GM12878 (cell line): ENCODE measurements at regions not wholly inside any gene's neighbourhood (a gene's known extent, or its start where the extent isn't known, plus 50 kb on each side); places are given as distances from the start of the nearest gene placed in this dataset.

Source experiments
- ATAC-seq: fragments of 200-7000 bp; cut with Tn5 transposase; 3 replicates; pipeline ENCODE4 v1.9.1; 2020; ENCODE audit warnings: mild to moderate bottlenecking, moderate library complexity
- BruUV-seq: library from RNA; stranded (reverse); fragments of 400-500 nt; replicated peaks from 2 replicates; lab custom pipeline; 2021; lab: Mats Ljungman, UMichigan
- CTCF ChIA-PET: fragments of 300-600 bp; sonication (Branson Sonifier 250); formaldehyde crosslinking; extraction: SDS; loops from one replicate; lab custom pipeline; 2021; ENCODE audit warnings: inconsistent platforms; lab: Yijun Ruan, JAX
- POLR2A ChIA-PET: fragments of 350-600 bp; formaldehyde crosslinking; extraction: SDS; loops from one replicate; lab custom pipeline; 2021; ENCODE audit warnings: inconsistent platforms; lab: Charles Lee
- RAD21 ChIA-PET: fragments of 300-600 bp; sonication (Branson Sonifier 250); formaldehyde crosslinking; loops from one replicate; lab custom pipeline; 2023; ENCODE audit warnings: antibody characterized with exemption; ENCODE audit not compliant: unreplicated experiment; lab: Charles Lee
- SMC1A ChIA-PET: fragments of 300-600 bp; sonication (Branson Sonifier 250); formaldehyde crosslinking; loops from one replicate; lab custom pipeline; 2023; ENCODE audit not compliant: unreplicated experiment, uncharacterized antibody; lab: Charles Lee
- DNase-seq: peaks from one replicate; pipeline ENCODE4 v3.0.0-alpha.2; 2011; ENCODE audit warnings: low read depth, low spot score
- FAIRE-seq: peaks from 3 replicates; lab custom pipeline; 2011; peaks lifted over from hg19 to GRCh38; lab: Jason Lieb, UNC
- H2AFZ ChIP-seq: 2 replicates; pipeline ENCODE4 v1.6.0; 2011; ENCODE audit warnings: low read depth, low read length, control low read depth; ENCODE audit not compliant: control insufficient read depth
- H3K27ac ChIP-seq: 2 replicates; pipeline ENCODE4 v1.5.1; 2011; ENCODE audit warnings: control low read depth; ENCODE audit not compliant: control insufficient read depth, insufficient read depth
- H3K27me3 ChIP-seq, 2 experiments: replicated peaks in 1 of 2; 2 replicates each; pipeline versions ENCODE4 v1.6.0 to v1.6.1; 2011; ENCODE audit warnings: low read length in 1 of 2; ENCODE audit not compliant: control insufficient read depth in 2 of 2, insufficient read depth in 2 of 2
- H3K36me3 ChIP-seq, 2 experiments: 2 replicates each; pipeline ENCODE4 v1.5.1; 2011; ENCODE audit warnings: low read length in 1 of 2; ENCODE audit not compliant: control insufficient read depth in 2 of 2, insufficient read depth in 2 of 2
- H3K4me1 ChIP-seq: 2 replicates; pipeline ENCODE4 v1.6.1; 2011; ENCODE audit warnings: mild to moderate bottlenecking, low read length, moderate library complexity, mixed read lengths; ENCODE audit not compliant: control insufficient read depth, insufficient read depth
- H3K4me2 ChIP-seq: 2 replicates; pipeline ENCODE4 v1.6.0; 2011; ENCODE audit warnings: control low read depth; ENCODE audit not compliant: control insufficient read depth, insufficient read depth
- H3K4me3 ChIP-seq: fragments of 200-600 bp; sonication (generic); 2 replicates; pipeline ENCODE4 v1.5.1; 2016
- H3K79me2 ChIP-seq: 2 replicates; pipeline ENCODE4 v1.6.0; 2011; ENCODE audit warnings: low read length; ENCODE audit not compliant: control insufficient read depth, insufficient read depth
- H3K9ac ChIP-seq: 2 replicates; pipeline ENCODE4 v1.8.0; 2011; ENCODE audit warnings: low read length, control low read depth, mixed read lengths; ENCODE audit not compliant: control insufficient read depth, insufficient read depth
- H3K9me3 ChIP-seq: replicated peaks from 3 replicates; pipeline ENCODE4 v1.5.1; 2011; ENCODE audit warnings: mild to moderate bottlenecking, low read length; ENCODE audit not compliant: control insufficient read depth, insufficient read depth
- H4K20me1 ChIP-seq: 2 replicates; pipeline ENCODE4 v1.6.0; 2011; ENCODE audit not compliant: control insufficient read depth, insufficient read depth
- CBX5 ChIP-seq: sonication (generic); IDR thresholded peaks from 2 replicates; pipeline ENCODE4 v1.6.1; 2016; ENCODE audit warnings: low read depth, moderate library complexity, mild to moderate bottlenecking, inconsistent platforms
- E2F4 ChIP-seq: IDR thresholded peaks from 2 replicates; pipeline ENCODE4 v1.6.1; 2012; ENCODE audit warnings: low read depth, low read length, improper control_type of control experiment
- MLLT1 ChIP-seq: fragments of 450-650 bp; IDR thresholded peaks from 2 replicates; pipeline ENCODE4 v1.6.1; 2016; ENCODE audit warnings: mild to moderate bottlenecking
- MXI1 ChIP-seq: fragments of 150-350 bp; IDR thresholded peaks from 2 replicates; pipeline ENCODE4 v1.6.1; 2011; ENCODE audit warnings: low read depth, mild to moderate bottlenecking, inconsistent platforms, low read length, improper control_type of control experiment
- NFIC ChIP-seq: IDR thresholded peaks from 2 replicates; pipeline ENCODE4 v1.6.1; 2012; ENCODE audit warnings: low read depth, mild to moderate bottlenecking, inconsistent platforms, low read length, moderate library complexity
- TBL1XR1 ChIP-seq: IDR thresholded peaks from 2 replicates; pipeline ENCODE4 v1.6.1; 2012; ENCODE audit warnings: low read depth, low read length, improper control_type of control experiment
- whole genome bisulfite sequencing: methylation state at CpG from one replicate; pipeline ENCODE4 v1.1.6; 2016; ENCODE audit warnings: low lambda C conversion rate; ENCODE audit not compliant: insufficient replicate concordance, insufficient coverage; ENCODE audit errors: missing lambda C conversion rate; 5-methylcytosine and 5-hydroxymethylcytosine counted together
- in situ Hi-C: fragments of 300-500 bp; cut with MboI; formaldehyde crosslinking; loops from 9 replicates; pipeline ENCODE4 v1.14.3; 2018; ENCODE audit warnings: mixed read lengths
- intact Hi-C: fragments of 100-400 bp; cut with micrococcal nuclease; formaldehyde crosslinking; loops from one replicate; pipeline ENCODE4 v1.14.2; 2022; ENCODE audit not compliant: unreplicated experiment

- no peaks in the 10 kb centered on the region for H4K20me1 ChIP-seq
- H3K9me3 ChIP-seq, result no peaks in the 10 kb centered on the region
- ATAC-seq (no peak), DNase-seq (no peak), FAIRE-seq (no peak)
- no peak overlapping the region for H2AFZ ChIP-seq
- TF ChIP-seq MLLT1 (no peak), CBX5 (no peak), E2F4 (no peak), TBL1XR1 (no peak), MXI1 (no peak), NFIC (no peak)
- ChIA-PET POLR2A (no interaction called here), RAD21 (no interaction called here), SMC1A (interaction anchor here (0.6 to 1.0 kb wide), 2 partner anchors 9 to 584 kb away, joined by 3 read pairs; no protein-coding TSS in a partner anchor), CTCF (no interaction called here)
- intact Hi-C loops, result no loop called here
- H3K79me2 ChIP-seq, result no peaks in the 10 kb centered on the region
- H3K36me3 ChIP-seq, result no peaks in the 10 kb centered on the region
- no peak overlapping the region for H3K4me2 ChIP-seq
- no peak overlapping the region for H3K9ac ChIP-seq
- in situ Hi-C loops, result no loop called here
- no peaks in the 10 kb centered on the region for H3K4me1 ChIP-seq
- 60% methylated on average over 4 of the region's 4 CpGs for WGBS
- no TSS peak for BruUV-seq
- no peak overlapping the region for H3K27ac ChIP-seq
- no peak overlapping the region for H3K4me3 ChIP-seq
- H3K27me3 ChIP-seq, result no peaks in the 10 kb centered on the region
These were observed 211.0 kb upstream of the EMCN start for GRCh38 chr4:100728861-100729260.
